ENCODE measurements at regions not wholly inside any gene's neighbourhood (a gene's known extent, or its start where the extent isn't known, plus 50 kb on each side); places are given as distances from the start of the nearest gene placed in this dataset.
"Not testable (repeated sequence)": the region's sequence is repeated elsewhere in the genome, so short reads cannot be mapped to it uniquely, and the experiment has no call there.

GRCh38 chr3:177836671-177837070, 639.4 kb upstream of the TBL1XR1 start:
- Histone ChIP-seq H3K36me3 (ENCODE audit: insufficient read depth, low read length) (no peaks in the 10 kb centered on the region), H2AFZ (ENCODE audit: low read depth, low read length) (no peak overlapping the region), H3K4me3 (ENCODE audit: low read length) (no peak overlapping the region), H3K4me1 (ENCODE audit: insufficient read depth, low read length) (peaks cover 10% of the 10 kb centered on the region), H3K9me3 (ENCODE audit: low read length) (no peaks in the 10 kb centered on the region), H3K27me3 (ENCODE audit: insufficient read depth, low read length) (no peaks in the 10 kb centered on the region)

GRCh38 chr3:177837951-177838655, 640.8 kb upstream of the TBL1XR1 start:
- H3K9me3 ChIP-seq (ENCODE audit: low read length) = no peaks in the 10 kb centered on the region
- H3K27me3 ChIP-seq (ENCODE audit: insufficient read depth, low read length) = no peaks in the 10 kb centered on the region
- peaks cover 7% of the 10 kb centered on the region for H3K4me1 ChIP-seq (ENCODE audit: insufficient read depth, low read length)
- no peak overlapping the region for H2AFZ ChIP-seq (ENCODE audit: low read depth, low read length)
- H3K36me3 ChIP-seq (ENCODE audit: insufficient read depth, low read length) = no peaks in the 10 kb centered on the region
- no peak overlapping the region for H3K4me3 ChIP-seq (ENCODE audit: low read length)

DNA sequence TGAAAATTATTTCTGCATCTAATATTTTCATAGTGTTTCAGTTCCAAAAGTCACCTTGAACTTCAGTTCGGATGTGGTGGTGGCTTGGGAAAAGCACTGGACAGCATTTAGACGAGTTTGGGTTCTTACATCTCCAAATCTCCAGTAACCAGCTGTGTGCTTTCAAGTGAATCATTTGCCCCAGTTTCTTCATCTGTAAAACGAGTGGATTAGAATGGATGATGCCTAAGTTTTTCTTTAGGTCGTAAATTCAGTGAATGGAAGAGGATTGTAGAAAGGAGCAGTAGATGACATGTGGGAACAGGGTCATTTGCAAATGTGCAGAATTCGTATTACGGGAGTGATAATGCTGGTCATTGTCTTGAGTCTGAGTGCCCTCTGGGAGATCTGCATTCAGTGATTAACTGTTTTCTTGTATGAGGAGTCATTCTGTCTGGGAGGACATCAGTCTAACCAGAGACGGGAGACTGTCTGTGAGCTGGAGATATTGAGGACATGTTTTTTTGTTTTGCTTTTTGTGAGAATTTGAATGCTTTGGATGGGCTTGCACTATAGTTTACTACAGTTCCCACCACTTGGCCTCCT, 641.6 kb upstream of the TBL1XR1 start:
- no peaks in the 10 kb centered on the region for H3K27me3 ChIP-seq (ENCODE audit: insufficient read depth, low read length)
- H3K9me3 ChIP-seq (ENCODE audit: low read length) = no peaks in the 10 kb centered on the region
- H3K36me3 ChIP-seq (ENCODE audit: insufficient read depth, low read length) = no peaks in the 10 kb centered on the region
- H3K4me1 ChIP-seq (ENCODE audit: insufficient read depth, low read length) = no peaks in the 10 kb centered on the region
- no peak overlapping the region for H3K4me3 ChIP-seq (ENCODE audit: low read length)
- no peak overlapping the region for H2AFZ ChIP-seq (ENCODE audit: low read depth, low read length)

GRCh38 chr3:177842302-177842701, 645.0 kb upstream of the TBL1XR1 start:
- H3K4me3 ChIP-seq (ENCODE audit: low read length) = no peak overlapping the region

DNA sequence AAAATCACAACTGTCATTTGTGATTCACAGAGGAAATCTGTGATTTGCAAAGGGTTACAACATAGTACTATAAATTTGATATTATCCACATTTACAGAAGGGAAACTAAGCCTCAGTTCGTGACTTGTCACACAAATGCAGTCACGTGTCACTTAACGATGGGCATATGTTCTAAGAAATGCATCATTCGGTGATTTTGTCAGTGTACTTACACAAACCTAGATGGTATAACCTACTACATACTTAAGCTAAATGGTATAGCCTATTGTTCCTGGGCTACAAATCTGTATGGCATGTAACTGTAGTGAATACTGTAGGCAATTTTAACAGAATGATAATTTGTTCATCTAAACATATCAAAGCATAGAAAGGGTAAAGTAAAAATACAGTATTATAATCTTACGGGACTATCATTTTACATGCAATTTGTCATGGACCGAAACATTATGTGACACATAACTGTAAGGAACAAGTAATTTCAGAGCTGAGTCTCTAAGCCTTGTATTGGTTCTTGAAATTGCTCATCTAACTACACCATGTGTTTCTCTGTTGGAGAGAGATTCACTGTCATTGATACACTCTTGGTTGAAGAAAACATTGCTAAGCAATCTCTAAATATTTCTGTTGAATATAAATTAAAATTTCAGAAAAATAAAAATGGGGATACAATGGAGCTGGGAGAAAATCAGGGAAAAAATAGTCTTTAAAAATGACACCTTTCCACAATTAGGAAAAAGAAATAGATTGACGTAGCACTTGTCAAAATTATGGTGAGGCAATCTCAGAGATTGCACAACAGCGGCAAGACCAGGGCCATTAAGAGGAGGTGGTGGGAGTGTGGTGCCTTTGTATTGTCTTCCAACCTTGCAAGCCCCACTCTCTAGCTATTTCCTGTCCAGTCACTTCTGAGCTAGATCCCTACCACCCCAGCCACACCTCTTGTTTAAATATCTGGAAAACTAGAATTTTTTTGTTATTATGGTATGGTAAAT, 645.8 kb upstream of the TBL1XR1 start:
- H3K36me3 ChIP-seq (ENCODE audit: insufficient read depth, low read length) = no peaks in the 10 kb centered on the region
- no peaks in the 10 kb centered on the region for H3K4me1 ChIP-seq (ENCODE audit: insufficient read depth, low read length)
- no peaks in the 10 kb centered on the region for H3K27me3 ChIP-seq (ENCODE audit: insufficient read depth, low read length)
- H2AFZ ChIP-seq (ENCODE audit: low read depth, low read length) = no peak overlapping the region
- no peaks in the 10 kb centered on the region for H3K9me3 ChIP-seq (ENCODE audit: low read length)
- no peak overlapping the region for H3K4me3 ChIP-seq (ENCODE audit: low read length)

More at GRCh38 chr3:177842302-177842701, 645.0 kb upstream of the TBL1XR1 start:
- H3K36me3 ChIP-seq (ENCODE audit: insufficient read depth, low read length) = no peaks in the 10 kb centered on the region
- no peaks in the 10 kb centered on the region for H3K27me3 ChIP-seq (ENCODE audit: insufficient read depth, low read length)
- H3K4me1 ChIP-seq (ENCODE audit: insufficient read depth, low read length) = no peaks in the 10 kb centered on the region
- no peaks in the 10 kb centered on the region for H3K9me3 ChIP-seq (ENCODE audit: low read length)
- H2AFZ ChIP-seq (ENCODE audit: low read depth, low read length) = no peak overlapping the region

GRCh38 chr3:177852001-177852807, 654.9 kb upstream of the TBL1XR1 start:
- Histone ChIP-seq H3K27me3 (ENCODE audit: insufficient read depth, low read length) (no peaks in the 10 kb centered on the region), H2AFZ (ENCODE audit: low read depth, low read length) (no peak overlapping the region), H3K4me1 (ENCODE audit: insufficient read depth, low read length) (no peaks in the 10 kb centered on the region), H3K36me3 (ENCODE audit: insufficient read depth, low read length) (no peaks in the 10 kb centered on the region), H3K9me3 (ENCODE audit: low read length) (no peaks in the 10 kb centered on the region), H3K4me3 (ENCODE audit: low read length) (no peak overlapping the region)

- no peaks in the 10 kb centered on the region for H3K4me1 ChIP-seq (ENCODE audit: insufficient read depth, low read length)
- H3K36me3 ChIP-seq (ENCODE audit: insufficient read depth, low read length) = no peaks in the 10 kb centered on the region
- no peak overlapping the region for H3K4me3 ChIP-seq (ENCODE audit: low read length)
- no peaks in the 10 kb centered on the region for H3K27me3 ChIP-seq (ENCODE audit: insufficient read depth, low read length)
- H2AFZ ChIP-seq (ENCODE audit: low read depth, low read length) = no peak overlapping the region
- H3K9me3 ChIP-seq (ENCODE audit: low read length) = no peaks in the 10 kb centered on the region
These were observed 657.7 kb upstream of the TBL1XR1 start for GRCh38 chr3:177855021-177855420.

DNA sequence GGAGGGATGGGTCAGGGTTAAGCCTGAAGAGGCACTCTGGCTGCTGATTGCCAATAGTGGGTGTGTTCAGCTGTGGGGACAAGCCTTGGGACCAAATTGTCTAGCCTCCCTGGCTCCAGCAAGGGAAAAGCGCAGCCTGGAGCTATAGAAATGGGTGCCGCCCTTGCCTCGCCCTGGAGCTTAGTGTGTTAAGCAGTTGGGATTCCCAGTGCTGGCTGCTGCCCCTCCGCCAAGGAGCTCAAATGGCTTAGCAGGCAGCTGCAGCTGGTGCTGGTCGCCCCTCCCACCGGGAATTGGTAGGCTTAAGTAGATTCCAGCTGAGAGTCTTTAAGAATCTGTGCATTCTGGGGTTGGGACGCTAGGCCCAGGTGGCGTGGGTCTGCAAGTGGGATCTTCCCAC, 662.9 kb upstream of the TBL1XR1 start:
- Histone ChIP-seq H3K36me3 (ENCODE audit: insufficient read depth, low read length) (no peaks in the 10 kb centered on the region), H3K9me3 (ENCODE audit: low read length) (peaks cover 4% of the 10 kb centered on the region), H3K4me3 (ENCODE audit: low read length) (no peak overlapping the region), H3K27me3 (ENCODE audit: insufficient read depth, low read length) (no peaks in the 10 kb centered on the region), H2AFZ (ENCODE audit: low read depth, low read length) (no peak overlapping the region), H3K4me1 (ENCODE audit: insufficient read depth, low read length) (no peaks in the 10 kb centered on the region)

- H3K36me3 ChIP-seq (ENCODE audit: insufficient read depth, low read length) = no peaks in the 10 kb centered on the region
- H3K4me3 ChIP-seq (ENCODE audit: low read length) = no peak overlapping the region
- H3K9me3 ChIP-seq (ENCODE audit: low read length) = peaks cover 4% of the 10 kb centered on the region
- H3K4me1 ChIP-seq (ENCODE audit: insufficient read depth, low read length) = no peaks in the 10 kb centered on the region
- no peak overlapping the region for H2AFZ ChIP-seq (ENCODE audit: low read depth, low read length)
- no peaks in the 10 kb centered on the region for H3K27me3 ChIP-seq (ENCODE audit: insufficient read depth, low read length)
These were observed 665.7 kb upstream of the TBL1XR1 start for GRCh38 chr3:177862962-177863491.

DNA sequence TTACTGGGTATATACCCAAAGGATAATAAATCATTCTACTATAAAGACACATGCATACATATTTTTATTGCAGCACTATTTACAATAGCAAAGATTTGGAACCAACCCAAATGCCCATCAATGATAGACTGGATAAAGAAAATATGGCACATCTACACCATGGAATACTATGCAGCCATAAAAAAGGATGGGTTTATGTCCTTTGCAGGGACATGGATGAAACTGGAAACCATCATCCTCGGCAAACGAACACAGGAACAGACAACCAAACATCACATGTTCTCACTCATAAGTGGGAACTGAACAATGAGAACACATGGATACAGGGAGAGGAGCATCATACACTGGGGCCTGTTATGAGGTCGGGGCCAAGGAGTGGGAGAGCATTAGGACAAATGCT, 665.0 kb upstream of the KCNMB2 start:
- not testable (repeated sequence) for H3K4me1 ChIP-seq (ENCODE audit: insufficient read depth, low read length); H3K27me3 ChIP-seq (ENCODE audit: insufficient read depth, low read length); H2AFZ ChIP-seq (ENCODE audit: low read depth, low read length); H3K36me3 ChIP-seq (ENCODE audit: insufficient read depth, low read length); H3K9me3 ChIP-seq (ENCODE audit: low read length); H3K4me3 ChIP-seq (ENCODE audit: low read length)

GRCh38 chr3:177878192-177878591, 658.0 kb upstream of the KCNMB2 start:
- Histone ChIP-seq H3K4me1 (ENCODE audit: insufficient read depth, low read length) (peaks cover 9% of the 10 kb centered on the region), H3K4me3 (ENCODE audit: low read length) (no peak overlapping the region), H3K36me3 (ENCODE audit: insufficient read depth, low read length) (no peaks in the 10 kb centered on the region), H3K9me3 (ENCODE audit: low read length) (no peaks in the 10 kb centered on the region), H3K27me3 (ENCODE audit: insufficient read depth, low read length) (no peaks in the 10 kb centered on the region), H2AFZ (ENCODE audit: low read depth, low read length) (no peak overlapping the region)

GRCh38 chr3:177878957-177879356, 657.3 kb upstream of the KCNMB2 start:
- H3K9me3 ChIP-seq (ENCODE audit: low read length) = no peaks in the 10 kb centered on the region
- H2AFZ ChIP-seq (ENCODE audit: low read depth, low read length) = no peak overlapping the region
- no peaks in the 10 kb centered on the region for H3K27me3 ChIP-seq (ENCODE audit: insufficient read depth, low read length)
- no peaks in the 10 kb centered on the region for H3K36me3 ChIP-seq (ENCODE audit: insufficient read depth, low read length)
- H3K4me3 ChIP-seq (ENCODE audit: low read length) = no peak overlapping the region
- H3K4me1 ChIP-seq (ENCODE audit: insufficient read depth, low read length) = peaks cover 9% of the 10 kb centered on the region

Measured in neuron (in vitro differentiated cells).